Thyroid gland (tissue), 4 donors: ENCODE measurements at regions not wholly inside any gene's neighbourhood (a gene's known extent, or its start where the extent isn't known, plus 50 kb on each side); places are given as distances from the start of the nearest gene placed in this dataset.

Experiments
- CTCF ChIP-seq, 6 experiments: fragments of 200-600 bp in 3 of 6; fragments of 450-650 bp in 3 of 6; sonication (generic) in 3 of 6; IDR thresholded peaks; one replicate each; pipeline ENCODE4 v1.5.1; 2016 to 2019; ENCODE audit warnings: antibody characterized with exemption in 6 of 6, mild to moderate bottlenecking in 2 of 6, inconsistent platforms in 1 of 6, moderate library complexity in 1 of 6
- POLR2A ChIP-seq, 2 donors: fragments of 450-650 bp; IDR thresholded peaks; one replicate each; pipeline ENCODE4 v1.6.1; 2017; ENCODE audit warnings: antibody characterized with exemption in 2 of 2, mild to moderate bottlenecking in 2 of 2, moderate library complexity in 1 of 2

- TF ChIP-seq CTCF (IDR thresholded peaks at IDR 0.05) = no peak
- no peak for TF ChIP-seq POLR2A (IDR thresholded peaks at IDR 0.05)
These were observed 248.0 kb upstream of the TMTC4 start for GRCh38 chr13:100922599-100922998.
